ENCODE measurements at regions not wholly inside any gene's neighbourhood (a gene's known extent, or its start where the extent isn't known, plus 50 kb on each side); places are given as distances from the start of the nearest gene placed in this dataset.
"Not testable (repeated sequence)": the region's sequence is repeated elsewhere in the genome, so short reads cannot be mapped to it uniquely, and the experiment has no call there.

DNA sequence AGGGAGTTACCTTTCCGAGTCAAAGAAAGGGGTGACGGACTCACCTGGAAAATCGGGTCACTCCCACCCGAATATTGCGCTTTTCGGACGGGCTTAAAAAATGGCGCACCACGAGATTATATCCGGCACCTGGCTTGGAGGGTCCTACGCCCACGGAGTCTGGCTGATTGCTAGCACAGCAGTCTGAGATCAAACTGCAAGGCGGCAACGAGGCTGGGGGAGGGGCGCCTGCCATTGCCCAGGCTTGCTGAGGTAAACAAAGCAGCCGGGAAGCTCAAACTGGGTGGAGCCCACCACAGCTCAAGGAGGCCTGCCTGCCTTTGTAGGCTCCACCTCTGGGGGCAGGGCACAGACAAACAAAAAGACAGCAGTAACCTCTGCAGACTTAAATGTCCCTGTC is 72.6 kb upstream of the RORB start:
- DNase-seq (ENCODE audit: low read depth in 2 of 2), result not testable (repeated sequence)

DNA sequence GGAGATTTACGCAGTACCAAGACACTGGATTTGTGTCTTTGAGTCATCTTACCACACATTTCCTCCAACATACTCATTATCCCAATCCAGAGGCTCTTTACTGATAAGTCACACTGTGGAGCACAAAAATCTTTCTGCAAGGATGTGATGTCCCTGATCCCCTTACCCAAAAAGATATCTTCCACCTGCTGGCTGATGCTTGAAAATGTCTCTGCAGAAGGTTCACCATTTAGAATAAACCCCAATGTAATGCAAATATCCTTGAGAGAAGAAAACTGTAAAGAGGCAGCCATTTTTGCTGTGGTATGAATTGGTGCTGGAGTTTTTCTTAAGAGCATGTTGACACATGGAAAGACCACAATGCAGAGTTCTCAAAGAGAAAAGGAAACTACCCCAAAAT is 65.7 kb upstream of the RORB start:
- no peak for DNase-seq (ENCODE audit: low read depth in 2 of 2)

DNA sequence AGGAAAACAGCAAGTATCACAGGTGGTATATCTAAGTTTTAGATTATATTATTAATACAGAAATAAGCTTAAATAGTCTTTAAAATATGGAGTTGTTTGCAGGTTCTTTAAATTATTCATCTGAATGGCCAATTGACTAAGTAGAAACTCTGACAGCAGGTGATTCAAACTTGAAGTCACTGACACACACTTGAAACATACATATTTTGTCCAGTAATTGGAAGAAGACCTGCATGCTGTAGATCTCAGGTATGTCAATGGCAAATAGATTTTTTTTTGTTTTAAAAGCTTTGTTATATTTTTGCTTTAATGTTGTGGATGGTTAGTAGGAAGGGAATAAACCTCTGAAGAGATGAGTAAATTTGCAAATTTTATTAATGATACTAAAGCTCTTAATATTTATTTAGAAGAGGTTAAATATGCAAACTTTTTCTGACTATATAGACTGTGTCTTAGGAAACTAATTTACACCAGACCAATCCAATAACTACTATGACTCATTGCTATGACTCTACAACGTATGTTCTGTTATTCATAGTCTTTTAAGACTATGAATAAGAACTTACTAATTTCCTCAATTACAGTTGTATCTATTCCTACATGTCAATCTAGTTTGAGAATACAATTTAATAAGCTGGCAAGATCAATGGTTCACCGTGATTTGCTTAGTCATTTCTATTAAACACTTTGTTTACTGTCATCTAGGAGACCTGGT is 53.9 kb upstream of the RORB start:
- DNase-seq (ENCODE audit: low read depth in 2 of 2), result no peak

DNA sequence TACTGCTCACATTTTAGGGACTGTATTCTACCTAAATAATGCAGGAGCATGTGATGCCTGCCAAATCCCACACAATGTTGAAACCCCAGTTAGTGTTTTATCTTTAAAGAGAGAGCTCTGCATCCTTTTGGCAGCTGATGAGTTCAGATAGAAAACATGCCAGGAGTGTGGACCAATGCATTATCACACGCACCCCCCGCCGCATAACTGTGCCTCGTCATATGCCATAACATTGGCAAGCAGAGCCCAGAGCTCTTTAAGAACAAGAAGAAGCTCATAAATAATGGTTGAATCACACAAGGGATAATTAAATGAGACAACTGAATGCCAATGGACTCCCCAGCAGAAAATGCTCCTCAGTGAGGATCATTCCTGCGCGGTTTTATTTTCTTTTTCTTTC is 52.8 kb upstream of the RORB start:
- DNase-seq (ENCODE audit: low read depth in 2 of 2), result no peak
